Transverse colon (tissue), 4 donors: ENCODE measurements at regions not wholly inside any gene's neighbourhood (a gene's known extent, or its start where the extent isn't known, plus 50 kb on each side); places are given as distances from the start of the nearest gene placed in this dataset.

ENCODE experiments used
- DNase-seq: peaks from one replicate; pipeline ENCODE4 v3.0.0-alpha.2; 2019
- H3K27ac ChIP-seq, 4 donors: fragments of 200-600 bp; sonication (generic); 2 replicates each; pipeline ENCODE4 v1.5.1; 2016 to 2018; ENCODE audit warnings: inconsistent platforms in 4 of 4
- H3K27me3 ChIP-seq: fragments of 200-600 bp; sonication (generic); 2 replicates; pipeline ENCODE4 v1.5.1; 2017; ENCODE audit warnings: inconsistent platforms
- H3K36me3 ChIP-seq, 4 donors: fragments of 200-600 bp; sonication (generic); 2 replicates each; pipeline ENCODE4 v1.5.1; 2017 to 2019; ENCODE audit warnings: inconsistent platforms in 4 of 4
- H3K4me1 ChIP-seq, 4 donors: fragments of 200-600 bp; sonication (generic); 2 replicates each; pipeline ENCODE4 v1.5.1; 2017 to 2020; ENCODE audit warnings: inconsistent platforms in 4 of 4
- H3K4me3 ChIP-seq, 4 donors: fragments of 200-600 bp; sonication (generic); 1 replicate in 1 of 4; 2 replicates in 3 of 4; pipeline versions ENCODE4 v1.5.1 to v1.6.1; 2017 to 2019; ENCODE audit warnings: inconsistent platforms in 4 of 4
- H3K9me3 ChIP-seq, 2 donors: fragments of 200-600 bp; sonication (generic); 2 replicates each; pipeline ENCODE4 v1.5.1; 2017 to 2019; ENCODE audit warnings: inconsistent platforms in 2 of 2
- CTCF ChIP-seq, 5 experiments: fragments of 200-600 bp in 3 of 5; fragments of 450-650 bp in 2 of 5; sonication (generic) in 3 of 5; IDR thresholded peaks; 1 replicate in 2 of 5; 2 replicates in 3 of 5; pipeline ENCODE4 v1.5.1; 2016 to 2017; ENCODE audit warnings: antibody characterized with exemption in 5 of 5, inconsistent platforms in 3 of 5, mild to moderate bottlenecking in 2 of 5, moderate library complexity in 1 of 5
- EP300 ChIP-seq: sonication (generic); formaldehyde crosslinking; IDR thresholded peaks from one replicate; pipeline ENCODE4 v1.6.1; 2017; ENCODE audit warnings: antibody characterized with exemption, low read depth
- POLR2A ChIP-seq: fragments of 450-650 bp; IDR thresholded peaks from one replicate; pipeline ENCODE4 v1.6.1; 2016; ENCODE audit warnings: antibody characterized with exemption, mild to moderate bottlenecking, moderate library complexity
- POLR2AphosphoS5 ChIP-seq, 3 donors: sonication (generic); formaldehyde crosslinking; IDR thresholded peaks; one replicate each; pipeline ENCODE4 v1.6.1; 2016; ENCODE audit warnings: antibody characterized with exemption in 3 of 3
- WGBS, 2 donors: methylation state at CpG; one replicate each; pipeline ENCODE4 v1.1.5; 2018; ENCODE audit warnings: low coverage in 1 of 2; 5-methylcytosine and 5-hydroxymethylcytosine counted together
- in situ Hi-C, 4 donors: fragments of 200-750 bp; cut with MboI; loops; one replicate each; pipeline versions ENCODE4 v1.15.0 to v1.15.1; 2017; ENCODE audit warnings: low sequenced_read_pairs in 3 of 4, low pct_ligation_motif_present in 1 of 4, low pct_unique_long_range_greater_than_20kb in 1 of 4
- intact Hi-C: fragments of 100-400 bp; cut with DNase I; formaldehyde crosslinking; loops from one replicate; pipeline ENCODE4 v1.15.1; 2023; ENCODE audit warnings: low total_unique reads

- no peaks in the 10 kb centered on the region for H3K4me1 ChIP-seq
- in situ Hi-C loops, result no loop called here
- H3K36me3 ChIP-seq, result no peaks in the 10 kb centered on the region
- intact Hi-C loops, result no loop called here
- DNase-seq, result no peak
- H3K4me3 ChIP-seq, result no peak overlapping the region
- TF ChIP-seq EP300, result no peak
- TF ChIP-seq POLR2AphosphoS5 (IDR thresholded peaks at IDR 0.05), result no peak
- TF ChIP-seq POLR2A, result no peak
- no peak for TF ChIP-seq CTCF (IDR thresholded peaks at IDR 0.05)
- H3K9me3 ChIP-seq, result no peaks in the 10 kb centered on the region
- H3K27ac ChIP-seq, result no peak overlapping the region
- WGBS, 2 donors, result 75% methylated on average over 1 of the region's 1 CpG
- no peaks in the 10 kb centered on the region for H3K27me3 ChIP-seq
These were observed 258.3 kb upstream of the PMEPA1 start for GRCh38 chr20:57968120-57968519.

GRCh38 chr20:57967364-57967763 is 257.5 kb upstream of the PMEPA1 start:
- WGBS, 2 donors, result 80 to 83% methylated on average over 1 to 10 of the region's 10 CpGs
- intact Hi-C loops, result no loop called here
- TF ChIP-seq CTCF (IDR thresholded peaks at IDR 0.05) (no peak), POLR2AphosphoS5 (IDR thresholded peaks at IDR 0.05) (no peak), POLR2A (no peak), EP300 (no peak)
- no peak overlapping the region for H3K4me3 ChIP-seq
- H3K9me3 ChIP-seq, result no peaks in the 10 kb centered on the region
- in situ Hi-C loops, result no loop called here
- no peaks in the 10 kb centered on the region for H3K27me3 ChIP-seq
- no peaks in the 10 kb centered on the region for H3K4me1 ChIP-seq
- no peaks in the 10 kb centered on the region for H3K36me3 ChIP-seq
- no peak for DNase-seq
- H3K27ac ChIP-seq, result no peak overlapping the region

- no peaks in the 10 kb centered on the region for H3K36me3 ChIP-seq
- no peak for TF ChIP-seq POLR2A
- no peak for TF ChIP-seq POLR2AphosphoS5 (IDR thresholded peaks at IDR 0.05)
- TF ChIP-seq EP300, result no peak
- TF ChIP-seq CTCF (IDR thresholded peaks at IDR 0.05), result no peak
- no peaks in the 10 kb centered on the region for H3K4me1 ChIP-seq
- WGBS, 2 donors, result 66% methylated on average over 5 of the region's 5 CpGs; no CpG with 5 or more reads in 1 of the 2 donors
- intact Hi-C loops (no loop called here), in situ Hi-C loops (no loop called here)
- no peak overlapping the region for H3K4me3 ChIP-seq
- H3K9me3 ChIP-seq, result no peaks in the 10 kb centered on the region
- DNase-seq, result no peak
- no peak overlapping the region for H3K27ac ChIP-seq
- H3K27me3 ChIP-seq, result no peaks in the 10 kb centered on the region
These were observed 256.8 kb upstream of the PMEPA1 start for GRCh38 chr20:57966620-57967019.

GRCh38 chr20:57965441-57965840 is 255.6 kb upstream of the PMEPA1 start:
- in situ Hi-C loops, result no loop called here

More at GRCh38 chr20:57965441-57965840, 255.6 kb upstream of the PMEPA1 start:
- no peaks in the 10 kb centered on the region for H3K4me1 ChIP-seq
- H3K9me3 ChIP-seq, result no peaks in the 10 kb centered on the region
- no peaks in the 10 kb centered on the region for H3K36me3 ChIP-seq
- intact Hi-C loops, result no loop called here
- no peak overlapping the region for H3K27ac ChIP-seq
- no peak for TF ChIP-seq CTCF (IDR thresholded peaks at IDR 0.05)
- TF ChIP-seq POLR2AphosphoS5 (IDR thresholded peaks at IDR 0.05), result no peak
- TF ChIP-seq POLR2A, result no peak
- TF ChIP-seq EP300, result no peak
- H3K27me3 ChIP-seq, result no peaks in the 10 kb centered on the region
- DNase-seq, result no peak
- 78 to 83% methylated on average over 10 to 11 of the region's 11 CpGs for WGBS, 2 donors
- no peak overlapping the region for H3K4me3 ChIP-seq
